ENCODE measurements at regions not wholly inside any gene's neighbourhood (a gene's known extent, or its start where the extent isn't known, plus 50 kb on each side); places are given as distances from the start of the nearest gene placed in this dataset.

DNA sequence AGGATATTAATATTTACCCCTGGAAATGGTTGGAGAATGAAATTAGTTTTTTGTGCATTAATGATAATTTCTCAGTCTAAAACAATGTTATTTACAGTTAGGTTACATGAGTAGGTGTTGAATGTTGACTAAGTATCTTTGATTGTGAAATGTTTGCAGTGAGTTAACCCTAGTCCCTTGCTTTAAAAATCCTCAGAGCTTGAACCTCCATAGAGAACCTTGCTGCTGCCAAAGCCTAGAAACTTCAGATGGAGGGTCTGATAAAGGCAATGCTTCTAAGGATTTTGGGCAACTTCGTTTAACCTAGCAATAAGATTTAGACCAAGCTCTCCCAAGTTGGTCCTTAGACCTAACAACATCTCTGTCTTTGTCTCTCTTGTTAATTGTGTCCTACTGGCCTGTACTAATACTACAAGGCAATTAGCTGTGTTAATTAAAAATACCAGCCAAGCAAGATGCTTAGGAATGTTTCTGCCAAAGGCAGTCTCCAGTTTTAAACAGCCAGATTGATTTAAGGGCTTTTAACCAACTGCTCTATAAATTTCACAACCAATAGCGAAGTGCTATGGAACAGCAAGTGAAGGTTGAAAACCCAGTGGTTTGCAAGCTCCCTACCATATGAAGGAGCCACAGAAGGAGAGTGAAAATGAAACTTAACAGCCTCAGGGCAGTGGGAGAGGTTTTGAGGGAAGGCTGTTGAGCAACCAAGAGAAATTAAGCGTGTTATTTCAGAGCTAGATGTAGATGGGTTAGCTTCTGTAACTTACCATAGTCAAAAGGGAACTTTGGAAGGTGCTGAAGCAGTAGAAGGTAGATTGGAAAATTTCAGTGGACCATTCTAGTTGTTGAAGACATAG, 295.9 kb upstream of the ANO5 start:
- Mint-ChIP-seq H3K9me3 (no peaks in the 10 kb centered on the region), H3K27me3 (ENCODE audit: low read depth) (no peaks in the 10 kb centered on the region)

DNA sequence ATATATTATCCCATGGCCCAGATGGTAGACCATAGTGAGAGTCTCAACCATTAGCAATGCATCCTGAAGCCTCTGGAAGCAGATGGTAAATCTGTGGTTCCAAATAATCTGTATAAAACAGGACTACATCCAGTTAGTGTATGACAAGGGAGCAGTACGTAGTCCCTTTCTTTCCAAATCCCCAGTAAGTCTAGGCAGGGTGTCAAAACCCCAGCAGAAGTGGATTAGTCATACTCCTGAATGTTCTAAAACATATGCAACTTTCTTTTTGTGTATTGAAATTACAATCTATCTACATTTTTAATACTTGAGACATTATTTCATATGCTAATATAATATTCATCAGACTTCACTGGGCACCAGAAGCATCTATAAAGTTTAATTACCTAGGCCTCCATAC, 295.1 kb upstream of the ANO5 start:
- TF ChIP-seq, protein P1, sequence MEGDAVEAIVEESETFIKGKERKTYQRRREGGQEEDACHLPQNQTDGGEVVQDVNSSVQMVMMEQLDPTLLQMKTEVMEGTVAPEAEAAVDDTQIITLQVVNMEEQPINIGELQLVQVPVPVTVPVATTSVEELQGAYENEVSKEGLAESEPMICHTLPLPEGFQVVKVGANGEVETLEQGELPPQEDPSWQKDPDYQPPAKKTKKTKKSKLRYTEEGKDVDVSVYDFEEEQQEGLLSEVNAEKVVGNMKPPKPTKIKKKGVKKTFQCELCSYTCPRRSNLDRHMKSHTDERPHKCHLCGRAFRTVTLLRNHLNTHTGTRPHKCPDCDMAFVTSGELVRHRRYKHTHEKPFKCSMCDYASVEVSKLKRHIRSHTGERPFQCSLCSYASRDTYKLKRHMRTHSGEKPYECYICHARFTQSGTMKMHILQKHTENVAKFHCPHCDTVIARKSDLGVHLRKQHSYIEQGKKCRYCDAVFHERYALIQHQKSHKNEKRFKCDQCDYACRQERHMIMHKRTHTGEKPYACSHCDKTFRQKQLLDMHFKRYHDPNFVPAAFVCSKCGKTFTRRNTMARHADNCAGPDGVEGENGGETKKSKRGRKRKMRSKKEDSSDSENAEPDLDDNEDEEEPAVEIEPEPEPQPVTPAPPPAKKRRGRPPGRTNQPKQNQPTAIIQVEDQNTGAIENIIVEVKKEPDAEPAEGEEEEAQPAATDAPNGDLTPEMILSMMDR (IDR thresholded peaks at IDR 0.05; ENCODE audit: unreplicated experiment in 3 of 3), result no peak
- Mint-ChIP-seq H3K27ac (no peak overlapping the region), H3K9me3 (no peaks in the 10 kb centered on the region), H3K36me3 (ENCODE audit: low read depth) (no peaks in the 10 kb centered on the region), H3K27me3 (ENCODE audit: low read depth) (no peaks in the 10 kb centered on the region), H3K4me3 (no peak overlapping the region), H3K4me1 (peaks cover 15% of the 10 kb centered on the region)

More for the DNA sequence above, 295.9 kb upstream of the ANO5 start:
- Mint-ChIP-seq H3K27ac (no peak overlapping the region), H3K36me3 (ENCODE audit: low read depth) (no peaks in the 10 kb centered on the region), H3K4me1 (peaks cover 20% of the 10 kb centered on the region), H3K4me3 (no peak overlapping the region)
- TF ChIP-seq, protein P1 (IDR thresholded peaks at IDR 0.05; ENCODE audit: unreplicated experiment in 3 of 3), result no peak

DNA sequence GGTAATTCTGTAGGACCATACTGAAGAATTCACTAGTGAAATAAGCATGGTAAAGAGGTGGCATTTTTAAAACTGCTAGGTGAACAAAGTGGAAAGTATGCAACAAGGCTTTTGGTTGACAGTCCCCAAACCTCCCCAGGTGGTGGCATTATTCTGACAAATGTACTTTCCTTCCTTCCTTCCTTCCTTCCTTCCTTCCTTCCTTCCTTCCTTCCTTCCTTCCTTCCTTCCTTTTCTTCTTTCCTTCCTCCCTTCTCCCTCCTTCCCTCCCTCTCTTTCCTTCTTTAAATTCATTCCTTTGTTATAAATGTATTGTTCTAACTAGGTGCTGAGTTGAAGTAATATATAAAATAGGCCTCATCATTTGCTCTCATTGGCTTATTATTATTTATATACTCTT, 284.7 kb upstream of the ANO5 start:
- no peaks in the 10 kb centered on the region for H3K4me1 Mint-ChIP-seq
- TF ChIP-seq, protein P1 (IDR thresholded peaks at IDR 0.05; ENCODE audit: unreplicated experiment in 3 of 3), result no peak
- no peak overlapping the region for H3K27ac Mint-ChIP-seq
- no peaks in the 10 kb centered on the region for H3K9me3 Mint-ChIP-seq
- H3K27me3 Mint-ChIP-seq (ENCODE audit: low read depth), result no peaks in the 10 kb centered on the region
- H3K36me3 Mint-ChIP-seq (ENCODE audit: low read depth), result no peaks in the 10 kb centered on the region
- H3K4me3 Mint-ChIP-seq, result no peak overlapping the region

DNA sequence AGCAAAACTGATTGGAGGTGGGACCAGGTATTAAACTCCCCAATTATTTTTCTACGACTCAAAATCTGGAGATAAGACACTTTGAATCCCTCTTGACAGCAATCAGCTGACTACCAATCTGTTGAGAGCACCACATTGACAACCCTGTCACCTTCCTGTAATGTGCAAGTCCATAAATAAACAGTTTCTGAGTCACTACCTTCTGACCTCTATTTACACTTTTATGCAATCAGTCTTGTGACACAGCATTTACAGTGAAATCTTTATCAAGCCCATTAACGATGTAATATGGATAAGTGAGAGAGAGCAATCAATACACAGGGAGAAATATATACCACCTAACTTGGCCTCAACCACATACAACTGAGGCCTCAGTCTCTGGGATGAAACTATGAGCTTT, 283.7 kb upstream of the ANO5 start:
- Mint-ChIP-seq H3K27ac (no peak overlapping the region), H3K36me3 (ENCODE audit: low read depth) (no peaks in the 10 kb centered on the region), H3K4me1 (no peaks in the 10 kb centered on the region), H3K27me3 (ENCODE audit: low read depth) (no peaks in the 10 kb centered on the region), H3K9me3 (no peaks in the 10 kb centered on the region), H3K4me3 (no peak overlapping the region)
- TF ChIP-seq, protein P1 (IDR thresholded peaks at IDR 0.05; ENCODE audit: unreplicated experiment in 3 of 3), result no peak

DNA sequence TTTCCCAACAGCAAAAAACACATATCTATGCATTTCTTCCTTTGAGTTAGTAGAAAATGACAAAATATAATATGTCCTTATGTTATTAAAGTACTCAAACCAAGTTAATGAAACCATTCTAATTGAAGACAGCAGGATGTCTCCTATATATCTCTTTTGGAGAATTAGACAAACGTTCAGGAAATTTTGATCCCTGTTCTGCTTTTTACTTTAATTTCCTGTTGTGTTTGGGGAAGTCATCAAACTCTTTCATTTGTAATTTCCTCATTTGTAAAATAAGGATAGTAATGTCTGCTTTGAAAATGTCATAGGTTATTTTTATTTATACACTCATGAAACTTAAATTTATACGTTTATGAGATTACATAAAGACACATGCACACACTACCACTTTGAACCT, 281.8 kb upstream of the ANO5 start:
- no peaks in the 10 kb centered on the region for H3K4me1 Mint-ChIP-seq
- no peaks in the 10 kb centered on the region for H3K36me3 Mint-ChIP-seq (ENCODE audit: low read depth)
- no peak overlapping the region for H3K27ac Mint-ChIP-seq
- H3K9me3 Mint-ChIP-seq, result no peaks in the 10 kb centered on the region
- H3K4me3 Mint-ChIP-seq, result no peak overlapping the region
- TF ChIP-seq, protein P1 (IDR thresholded peaks at IDR 0.05; ENCODE audit: unreplicated experiment in 3 of 3), result no peak
- H3K27me3 Mint-ChIP-seq (ENCODE audit: low read depth), result no peaks in the 10 kb centered on the region

DNA sequence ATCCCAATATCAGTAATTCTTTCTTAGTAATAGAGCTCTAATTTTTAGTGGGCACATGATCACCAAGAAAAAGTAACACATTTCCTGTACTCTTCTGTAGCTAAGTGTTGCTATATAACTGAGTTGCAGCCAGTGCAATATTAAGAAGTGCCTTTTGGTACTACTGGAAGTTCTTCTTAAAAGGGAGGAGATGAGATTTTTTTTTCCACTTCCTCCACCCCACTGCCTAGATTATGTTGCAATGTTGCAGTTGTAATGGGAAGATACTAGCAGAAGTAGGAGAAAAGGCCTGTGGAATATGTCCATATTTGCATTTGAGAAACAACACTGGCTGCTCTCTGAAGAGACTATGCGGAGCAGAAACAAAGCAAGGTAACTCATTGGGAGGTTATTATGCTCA, 280.6 kb upstream of the ANO5 start:
- Mint-ChIP-seq H3K27ac (no peak overlapping the region), H3K36me3 (ENCODE audit: low read depth) (no peaks in the 10 kb centered on the region)
- TF ChIP-seq, protein P1 (IDR thresholded peaks at IDR 0.05; ENCODE audit: unreplicated experiment in 3 of 3), result no peak

More for the DNA sequence above, 280.6 kb upstream of the ANO5 start:
- Mint-ChIP-seq H3K4me1 (no peaks in the 10 kb centered on the region), H3K27me3 (ENCODE audit: low read depth) (no peaks in the 10 kb centered on the region), H3K9me3 (no peaks in the 10 kb centered on the region), H3K4me3 (no peak overlapping the region)
